ENCODE measurements at regions not wholly inside any gene's neighbourhood (a gene's known extent, or its start where the extent isn't known, plus 50 kb on each side); places are given as distances from the start of the nearest gene placed in this dataset.

DNA sequence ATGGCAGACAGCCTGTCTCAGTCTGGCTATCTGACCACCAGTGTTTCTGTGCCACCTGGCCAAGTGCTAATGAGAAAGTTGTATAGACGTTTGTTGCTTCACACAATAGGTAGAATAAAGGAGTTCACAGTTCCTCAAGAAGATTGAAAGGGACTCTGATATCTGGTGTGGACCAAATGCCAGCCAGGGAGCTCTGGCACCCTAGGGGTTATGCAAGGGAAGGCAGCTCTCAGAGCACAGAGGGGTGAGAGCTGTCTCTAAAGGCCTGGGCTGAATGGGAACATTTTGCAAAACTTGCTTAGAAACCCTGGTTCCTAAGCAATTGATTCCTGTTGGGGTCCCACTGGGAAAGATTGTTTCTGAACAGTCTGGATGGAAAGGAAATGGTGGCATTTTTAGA lies 553.8 kb downstream of the EPHA4 start:
- TF ChIP-seq, protein P1, sequence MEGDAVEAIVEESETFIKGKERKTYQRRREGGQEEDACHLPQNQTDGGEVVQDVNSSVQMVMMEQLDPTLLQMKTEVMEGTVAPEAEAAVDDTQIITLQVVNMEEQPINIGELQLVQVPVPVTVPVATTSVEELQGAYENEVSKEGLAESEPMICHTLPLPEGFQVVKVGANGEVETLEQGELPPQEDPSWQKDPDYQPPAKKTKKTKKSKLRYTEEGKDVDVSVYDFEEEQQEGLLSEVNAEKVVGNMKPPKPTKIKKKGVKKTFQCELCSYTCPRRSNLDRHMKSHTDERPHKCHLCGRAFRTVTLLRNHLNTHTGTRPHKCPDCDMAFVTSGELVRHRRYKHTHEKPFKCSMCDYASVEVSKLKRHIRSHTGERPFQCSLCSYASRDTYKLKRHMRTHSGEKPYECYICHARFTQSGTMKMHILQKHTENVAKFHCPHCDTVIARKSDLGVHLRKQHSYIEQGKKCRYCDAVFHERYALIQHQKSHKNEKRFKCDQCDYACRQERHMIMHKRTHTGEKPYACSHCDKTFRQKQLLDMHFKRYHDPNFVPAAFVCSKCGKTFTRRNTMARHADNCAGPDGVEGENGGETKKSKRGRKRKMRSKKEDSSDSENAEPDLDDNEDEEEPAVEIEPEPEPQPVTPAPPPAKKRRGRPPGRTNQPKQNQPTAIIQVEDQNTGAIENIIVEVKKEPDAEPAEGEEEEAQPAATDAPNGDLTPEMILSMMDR (IDR thresholded peaks at IDR 0.05; ENCODE audit: insufficient read depth, low read depth, low read length), result no peak
- TF ChIP-seq EZH2 (IDR thresholded peaks at IDR 0.05; ENCODE audit: insufficient read depth, low read length), result no peak
